ENCODE measurements at regions not wholly inside any gene's neighbourhood (a gene's known extent, or its start where the extent isn't known, plus 50 kb on each side); places are given as distances from the start of the nearest gene placed in this dataset.

- H3K36me3 Mint-ChIP-seq (ENCODE audit: low read depth) = no peaks in the 10 kb centered on the region
- no peak overlapping the region for H3K4me3 Mint-ChIP-seq
- no peak overlapping the region for H3K27ac ChIP-seq (ENCODE audit: low read depth, low read length)
- no peaks in the 10 kb centered on the region for H3K4me1 Mint-ChIP-seq
- no peak overlapping the region for H3K4me3 ChIP-seq (ENCODE audit: low read length)
- no peaks in the 10 kb centered on the region for H3K9me3 Mint-ChIP-seq
- H3K27me3 ChIP-seq (ENCODE audit: control insufficient read depth, insufficient read depth, low read length, poor library complexity, severe bottlenecking) = no peaks in the 10 kb centered on the region
- H3K36me3 ChIP-seq (ENCODE audit: control insufficient read depth, insufficient read depth, low read length) = no peaks in the 10 kb centered on the region
- H3K27ac Mint-ChIP-seq = no peak overlapping the region
- TF ChIP-seq, protein P1, sequence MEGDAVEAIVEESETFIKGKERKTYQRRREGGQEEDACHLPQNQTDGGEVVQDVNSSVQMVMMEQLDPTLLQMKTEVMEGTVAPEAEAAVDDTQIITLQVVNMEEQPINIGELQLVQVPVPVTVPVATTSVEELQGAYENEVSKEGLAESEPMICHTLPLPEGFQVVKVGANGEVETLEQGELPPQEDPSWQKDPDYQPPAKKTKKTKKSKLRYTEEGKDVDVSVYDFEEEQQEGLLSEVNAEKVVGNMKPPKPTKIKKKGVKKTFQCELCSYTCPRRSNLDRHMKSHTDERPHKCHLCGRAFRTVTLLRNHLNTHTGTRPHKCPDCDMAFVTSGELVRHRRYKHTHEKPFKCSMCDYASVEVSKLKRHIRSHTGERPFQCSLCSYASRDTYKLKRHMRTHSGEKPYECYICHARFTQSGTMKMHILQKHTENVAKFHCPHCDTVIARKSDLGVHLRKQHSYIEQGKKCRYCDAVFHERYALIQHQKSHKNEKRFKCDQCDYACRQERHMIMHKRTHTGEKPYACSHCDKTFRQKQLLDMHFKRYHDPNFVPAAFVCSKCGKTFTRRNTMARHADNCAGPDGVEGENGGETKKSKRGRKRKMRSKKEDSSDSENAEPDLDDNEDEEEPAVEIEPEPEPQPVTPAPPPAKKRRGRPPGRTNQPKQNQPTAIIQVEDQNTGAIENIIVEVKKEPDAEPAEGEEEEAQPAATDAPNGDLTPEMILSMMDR (conservative IDR thresholded peaks at IDR 0.05) = no peak
- H3K9me3 ChIP-seq (ENCODE audit: control insufficient read depth, low read length) = no peaks in the 10 kb centered on the region
- no peak overlapping the region for H3K9ac ChIP-seq (ENCODE audit: extremely low read depth, low read length, poor library complexity, severe bottlenecking)
- no peaks in the 10 kb centered on the region for H3K4me1 ChIP-seq (ENCODE audit: control insufficient read depth, insufficient read depth, low read length)
- no peak for DNase-seq
- peaks cover 10% of the 10 kb centered on the region for H3K27me3 Mint-ChIP-seq (ENCODE audit: insufficient read depth)
- 91 to 100% methylated on average over 4 to 6 of the region's 6 CpGs for WGBS, 2 experiments (ENCODE audit: insufficient coverage in 1 of 2, insufficient read length in 1 of 2)
Measured at GRCh38 chr20:57824909-57825308, 115.1 kb upstream of the PMEPA1 start.

DNA sequence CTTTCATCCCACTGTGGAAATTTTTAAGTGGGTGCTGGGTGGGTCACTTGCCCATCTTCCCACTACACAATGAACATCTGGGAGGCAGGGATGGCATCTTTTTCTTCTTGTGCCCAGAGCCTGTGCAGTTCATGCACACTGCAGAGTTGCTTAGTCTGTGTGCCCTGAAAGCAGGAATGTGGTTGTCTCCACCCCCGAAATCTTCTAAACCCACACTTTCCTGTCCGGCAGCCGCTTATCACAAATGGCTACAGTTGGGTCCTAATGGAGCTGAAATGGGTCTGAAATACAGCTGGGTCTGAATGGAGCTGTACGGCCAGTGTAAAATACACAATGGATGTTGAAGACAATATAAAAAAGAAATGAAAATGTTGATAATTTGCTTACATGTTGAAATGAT, 112.1 kb upstream of the PMEPA1 start:
- no peak for DNase-seq
- Histone ChIP-seq H3K27ac (ENCODE audit: low read depth, low read length) (no peak overlapping the region), H3K4me3 (ENCODE audit: low read length) (no peak overlapping the region), H3K9ac (ENCODE audit: extremely low read depth, low read length, poor library complexity, severe bottlenecking) (no peak overlapping the region), H3K4me1 (ENCODE audit: control insufficient read depth, insufficient read depth, low read length) (no peaks in the 10 kb centered on the region), H3K36me3 (ENCODE audit: control insufficient read depth, insufficient read depth, low read length) (no peaks in the 10 kb centered on the region), H3K9me3 (ENCODE audit: control insufficient read depth, low read length) (no peaks in the 10 kb centered on the region), H3K27me3 (ENCODE audit: control insufficient read depth, insufficient read depth, low read length, poor library complexity, severe bottlenecking) (no peaks in the 10 kb centered on the region)
- H3K27ac Mint-ChIP-seq = no peak overlapping the region
- no peak overlapping the region for H3K4me3 Mint-ChIP-seq
- peaks cover 13% of the 10 kb centered on the region for H3K27me3 Mint-ChIP-seq (ENCODE audit: insufficient read depth)
- TF ChIP-seq, protein P1 (conservative IDR thresholded peaks at IDR 0.05) = no peak
- H3K9me3 Mint-ChIP-seq = no peaks in the 10 kb centered on the region
- no peaks in the 10 kb centered on the region for H3K4me1 Mint-ChIP-seq
- no peaks in the 10 kb centered on the region for H3K36me3 Mint-ChIP-seq (ENCODE audit: low read depth)
- 89 to 96% methylated on average over 4 of the region's 4 CpGs for WGBS, 2 experiments (ENCODE audit: insufficient coverage in 1 of 2, insufficient read length in 1 of 2)

GRCh38 chr20:57819691-57820380, 110.0 kb upstream of the PMEPA1 start:
- TF ChIP-seq, protein P1 (conservative IDR thresholded peaks at IDR 0.05) = no peak
- no peaks in the 10 kb centered on the region for H3K27me3 ChIP-seq (ENCODE audit: control insufficient read depth, insufficient read depth, low read length, poor library complexity, severe bottlenecking)

More at GRCh38 chr20:57819691-57820380, 110.0 kb upstream of the PMEPA1 start:
- Histone ChIP-seq H3K4me1 (ENCODE audit: control insufficient read depth, insufficient read depth, low read length) (no peaks in the 10 kb centered on the region), H3K36me3 (ENCODE audit: control insufficient read depth, insufficient read depth, low read length) (no peaks in the 10 kb centered on the region), H3K27ac (ENCODE audit: low read depth, low read length) (no peak overlapping the region), H3K9me3 (ENCODE audit: control insufficient read depth, low read length) (no peaks in the 10 kb centered on the region), H3K9ac (ENCODE audit: extremely low read depth, low read length, poor library complexity, severe bottlenecking) (no peak overlapping the region), H3K4me3 (ENCODE audit: low read length) (no peak overlapping the region)
- Mint-ChIP-seq H3K36me3 (ENCODE audit: low read depth) (no peaks in the 10 kb centered on the region), H3K27ac (no peak overlapping the region), H3K4me3 (no peak overlapping the region), H3K9me3 (no peaks in the 10 kb centered on the region), H3K4me1 (no peaks in the 10 kb centered on the region), H3K27me3 (ENCODE audit: insufficient read depth) (peaks cover 13% of the 10 kb centered on the region)
- WGBS, 2 experiments (ENCODE audit: insufficient coverage in 1 of 2, insufficient read length in 1 of 2) = 82 to 87% methylated on average over 4 of the region's 4 CpGs
- no peak for DNase-seq

All from endodermal cell (in vitro differentiated cells).